OCI-LY3 (cell line): ENCODE measurements at regions not wholly inside any gene's neighbourhood (a gene's known extent, or its start where the extent isn't known, plus 50 kb on each side); places are given as distances from the start of the nearest gene placed in this dataset.

Experiments
- CTCF ChIP-seq: fragments of 200-600, 300-600 bp; sonication (generic); IDR thresholded peaks from 2 replicates; pipeline ENCODE4 v1.5.1; 2014; ENCODE audit warnings: antibody characterized with exemption, low read length, low read depth
- EZH2phosphoT487 ChIP-seq: fragments of 200-600 bp; shearing (Covaris generic); IDR thresholded peaks from 2 replicates; pipeline ENCODE4 v1.6.1; 2018; ENCODE audit warnings: antibody characterized with exemption, mixed run types, low read depth

DNA sequence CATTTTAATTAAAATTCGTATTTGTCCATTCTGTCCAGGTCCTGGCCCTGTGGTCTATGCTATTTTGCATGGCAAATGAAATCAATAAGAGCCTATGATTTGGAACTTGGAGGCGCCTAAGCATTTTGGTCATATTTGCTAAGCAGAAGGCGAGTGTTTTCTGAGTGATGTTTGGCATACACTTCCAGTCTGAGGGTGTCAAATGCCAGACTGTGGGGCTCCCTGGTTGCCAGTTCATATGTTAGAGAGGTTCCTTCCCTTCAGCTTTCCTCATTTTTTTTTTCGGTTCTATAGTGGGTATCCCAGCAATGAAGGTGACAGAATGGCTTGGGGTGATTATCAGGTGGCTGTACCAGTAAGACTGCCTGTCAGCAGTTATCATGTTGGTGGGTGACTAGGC, 1007.8 kb upstream of the WWC1 start:
- TF ChIP-seq CTCF (no peak), EZH2phosphoT487 (no peak)
